ENCODE measurements at regions not wholly inside any gene's neighbourhood (a gene's known extent, or its start where the extent isn't known, plus 50 kb on each side); places are given as distances from the start of the nearest gene placed in this dataset.

GRCh38 chr14:51439896-51440295 is 199.8 kb downstream of the TMX1 start:
- no peak for FAIRE-seq
- DNase-seq (ENCODE audit: insufficient read length): no peak
- TF ChIP-seq POLR2AphosphoS5 (IDR thresholded peaks at IDR 0.05; ENCODE audit: low read depth, low read length) (no peak), POLR2A (IDR thresholded peaks at IDR 0.05; ENCODE audit: low read depth, low read length) (no peak), TAF1 (IDR thresholded peaks at IDR 0.05; ENCODE audit: borderline replicate concordance, low read depth, low read length) (no peak)

- DNase-seq (ENCODE audit: insufficient read length) (no peak), FAIRE-seq (no peak)
- TF ChIP-seq POLR2A (IDR thresholded peaks at IDR 0.05; ENCODE audit: low read depth, low read length): no peak
- TF ChIP-seq TAF1 (IDR thresholded peaks at IDR 0.05; ENCODE audit: borderline replicate concordance, low read depth, low read length): no peak
- TF ChIP-seq POLR2AphosphoS5 (IDR thresholded peaks at IDR 0.05; ENCODE audit: low read depth, low read length): no peak
Measured at GRCh38 chr14:51441001-51441400, 201.0 kb downstream of the TMX1 start.

- TF ChIP-seq TAF1 (IDR thresholded peaks at IDR 0.05; ENCODE audit: borderline replicate concordance, low read depth, low read length) (no peak), POLR2A (IDR thresholded peaks at IDR 0.05; ENCODE audit: low read depth, low read length) (no peak), POLR2AphosphoS5 (IDR thresholded peaks at IDR 0.05; ENCODE audit: low read depth, low read length) (no peak)
- DNase-seq (ENCODE audit: insufficient read length): no peak
- FAIRE-seq: no peak
Measured at GRCh38 chr14:51442513-51443175, 202.6 kb downstream of the TMX1 start.

- TF ChIP-seq POLR2A (IDR thresholded peaks at IDR 0.05; ENCODE audit: low read depth, low read length): no peak
- TF ChIP-seq TAF1 (IDR thresholded peaks at IDR 0.05; ENCODE audit: borderline replicate concordance, low read depth, low read length): no peak
- no peak for DNase-seq (ENCODE audit: insufficient read length)
- FAIRE-seq: no peak
Measured at GRCh38 chr14:51443195-51444018, 203.4 kb downstream of the TMX1 start.

GRCh38 chr14:51444353-51445000 is 204.4 kb downstream of the TMX1 start:
- DNase-seq (ENCODE audit: insufficient read length) (no peak), FAIRE-seq (no peak)
- TF ChIP-seq POLR2A (IDR thresholded peaks at IDR 0.05; ENCODE audit: low read depth, low read length) (no peak), POLR2AphosphoS5 (IDR thresholded peaks at IDR 0.05; ENCODE audit: low read depth, low read length) (no peak), TAF1 (IDR thresholded peaks at IDR 0.05; ENCODE audit: borderline replicate concordance, low read depth, low read length) (no peak)

GRCh38 chr14:51445001-51445390 is 204.9 kb downstream of the TMX1 start:
- DNase-seq (ENCODE audit: insufficient read length) (no peak), FAIRE-seq (no peak)
- no peak for TF ChIP-seq POLR2A (IDR thresholded peaks at IDR 0.05; ENCODE audit: low read depth, low read length)
- TF ChIP-seq TAF1 (IDR thresholded peaks at IDR 0.05; ENCODE audit: borderline replicate concordance, low read depth, low read length): no peak
- no peak for TF ChIP-seq POLR2AphosphoS5 (IDR thresholded peaks at IDR 0.05; ENCODE audit: low read depth, low read length)

- TF ChIP-seq TAF1 (IDR thresholded peaks at IDR 0.05; ENCODE audit: borderline replicate concordance, low read depth, low read length) (no peak), POLR2AphosphoS5 (IDR thresholded peaks at IDR 0.05; ENCODE audit: low read depth, low read length) (no peak), POLR2A (IDR thresholded peaks at IDR 0.05; ENCODE audit: low read depth, low read length) (no peak)
- no peak for DNase-seq (ENCODE audit: insufficient read length)
- FAIRE-seq: no peak
Measured at GRCh38 chr14:51446771-51447170, 204.9 kb upstream of the FRMD6 start.

GRCh38 chr14:51447411-51447810 is 204.3 kb upstream of the FRMD6 start:
- TF ChIP-seq TAF1 (IDR thresholded peaks at IDR 0.05; ENCODE audit: borderline replicate concordance, low read depth, low read length) (no peak), POLR2A (IDR thresholded peaks at IDR 0.05; ENCODE audit: low read depth, low read length) (no peak), POLR2AphosphoS5 (IDR thresholded peaks at IDR 0.05; ENCODE audit: low read depth, low read length) (no peak)
- FAIRE-seq (no peak), DNase-seq (ENCODE audit: insufficient read length) (no peak)

- FAIRE-seq (no peak), DNase-seq (ENCODE audit: insufficient read length) (no peak)
- TF ChIP-seq TAF1 (IDR thresholded peaks at IDR 0.05; ENCODE audit: borderline replicate concordance, low read depth, low read length): no peak
Measured at GRCh38 chr14:51448831-51449670, 202.7 kb upstream of the FRMD6 start.

GRCh38 chr14:51449681-51450080 is 202.0 kb upstream of the FRMD6 start:
- TF ChIP-seq POLR2A (IDR thresholded peaks at IDR 0.05; ENCODE audit: low read depth, low read length): no peak
- TF ChIP-seq TAF1 (IDR thresholded peaks at IDR 0.05; ENCODE audit: borderline replicate concordance, low read depth, low read length): no peak
- no peak for TF ChIP-seq POLR2AphosphoS5 (IDR thresholded peaks at IDR 0.05; ENCODE audit: low read depth, low read length)
- DNase-seq (ENCODE audit: insufficient read length): no peak
- FAIRE-seq: no peak

- DNase-seq (ENCODE audit: insufficient read length) (no peak), FAIRE-seq (no peak)
- TF ChIP-seq POLR2A (IDR thresholded peaks at IDR 0.05; ENCODE audit: low read depth, low read length) (no peak), POLR2AphosphoS5 (IDR thresholded peaks at IDR 0.05; ENCODE audit: low read depth, low read length) (no peak), TAF1 (IDR thresholded peaks at IDR 0.05; ENCODE audit: borderline replicate concordance, low read depth, low read length) (no peak)
Measured at GRCh38 chr14:51451561-51451960, 200.1 kb upstream of the FRMD6 start.
